ENCODE measurements at regions not wholly inside any gene's neighbourhood (a gene's known extent, or its start where the extent isn't known, plus 50 kb on each side); places are given as distances from the start of the nearest gene placed in this dataset.

GRCh38 chr4:117014236-117014635, 71.1 kb downstream of the TRAM1L1 start:
- Histone ChIP-seq H3K4me3 (ENCODE audit: low read depth in 2 of 2, low read length in 1 of 2) (no peak overlapping the region), H4K20me1 (ENCODE audit: insufficient read depth) (no peaks in the 10 kb centered on the region), H3K9me3 (no peaks in the 10 kb centered on the region), H2AFZ (ENCODE audit: low read depth) (no peak overlapping the region), H3K9ac (no peak overlapping the region), H3K79me2 (ENCODE audit: insufficient read depth) (no peaks in the 10 kb centered on the region), H3K4me2 (no peak overlapping the region), H3K27me3 (ENCODE audit: insufficient read depth) (no peaks in the 10 kb centered on the region), H3K4me1 (ENCODE audit: control insufficient read depth in 1 of 2, insufficient read depth in 2 of 2, low read depth in 1 of 2, low read length in 1 of 2) (no peaks in the 10 kb centered on the region), H3K9me2 (no peaks in the 10 kb centered on the region), H3F3A (replicated peaks; ENCODE audit: insufficient read depth) (no peaks in the 10 kb centered on the region), H3K36me3 (replicated peaks in 1 of 2; ENCODE audit: control insufficient read depth in 1 of 2, insufficient read depth in 2 of 2, low read length in 1 of 2) (no peaks in the 10 kb centered on the region), H3K27ac (ENCODE audit: low read depth in 2 of 2, low read length in 1 of 2) (no peak overlapping the region)
- DNase-seq = no peak
- WGBS (ENCODE audit: low lambda C conversion rate) = 62% methylated on average over 3 of the region's 3 CpGs
- POLR2A ChIA-PET = no interaction called here
- CTCF ChIA-PET = no interaction called here
- TF ChIP-seq, protein P1, sequence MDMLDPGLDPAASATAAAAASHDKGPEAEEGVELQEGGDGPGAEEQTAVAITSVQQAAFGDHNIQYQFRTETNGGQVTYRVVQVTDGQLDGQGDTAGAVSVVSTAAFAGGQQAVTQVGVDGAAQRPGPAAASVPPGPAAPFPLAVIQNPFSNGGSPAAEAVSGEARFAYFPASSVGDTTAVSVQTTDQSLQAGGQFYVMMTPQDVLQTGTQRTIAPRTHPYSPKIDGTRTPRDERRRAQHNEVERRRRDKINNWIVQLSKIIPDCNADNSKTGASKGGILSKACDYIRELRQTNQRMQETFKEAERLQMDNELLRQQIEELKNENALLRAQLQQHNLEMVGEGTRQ (IDR thresholded peaks at IDR 0.05; ENCODE audit: borderline replicate concordance, low read depth, low read length) = no peak

GRCh38 chr4:117010671-117011070, 74.7 kb downstream of the TRAM1L1 start:
- DNase-seq = no peak
- H3K79me2 ChIP-seq (ENCODE audit: insufficient read depth) = no peaks in the 10 kb centered on the region
- no peak overlapping the region for H3K4me2 ChIP-seq
- no peaks in the 10 kb centered on the region for H3K36me3 ChIP-seq (replicated peaks in 1 of 2; ENCODE audit: control insufficient read depth in 1 of 2, insufficient read depth in 2 of 2, low read length in 1 of 2)
- no peak overlapping the region for H3K4me3 ChIP-seq (ENCODE audit: low read depth in 2 of 2, low read length in 1 of 2)
- no peaks in the 10 kb centered on the region for H3F3A ChIP-seq (replicated peaks; ENCODE audit: insufficient read depth)
- H3K4me1 ChIP-seq (ENCODE audit: control insufficient read depth in 1 of 2, insufficient read depth in 2 of 2, low read depth in 1 of 2, low read length in 1 of 2) = no peaks in the 10 kb centered on the region
- H2AFZ ChIP-seq (ENCODE audit: low read depth) = no peak overlapping the region
- H3K27ac ChIP-seq (ENCODE audit: low read depth in 2 of 2, low read length in 1 of 2) = no peak overlapping the region
- H3K27me3 ChIP-seq (ENCODE audit: insufficient read depth) = no peaks in the 10 kb centered on the region
- no peak for TF ChIP-seq NFIC (IDR thresholded peaks at IDR 0.05; ENCODE audit: borderline replicate concordance)
- TF ChIP-seq SMC3 (IDR thresholded peaks at IDR 0.05; ENCODE audit: low read depth, low read length) = no peak
- TF ChIP-seq NRF1 (IDR thresholded peaks at IDR 0.05; ENCODE audit: low read depth, low read length) = no peak
- TF ChIP-seq RFX5 (IDR thresholded peaks at IDR 0.05; ENCODE audit: low read length) = no peak
- WGBS (ENCODE audit: low lambda C conversion rate) = 86% methylated on average over 1 of the region's 1 CpG
- H4K20me1 ChIP-seq (ENCODE audit: insufficient read depth) = no peaks in the 10 kb centered on the region
- no peaks in the 10 kb centered on the region for H3K9me2 ChIP-seq
- no peaks in the 10 kb centered on the region for H3K9me3 ChIP-seq
- ChIA-PET POLR2A (no interaction called here), CTCF (no interaction called here)
- no peak overlapping the region for H3K9ac ChIP-seq

GRCh38 chr4:117001077-117001476, 84.3 kb downstream of the TRAM1L1 start:
- H3F3A ChIP-seq (replicated peaks; ENCODE audit: insufficient read depth) = no peaks in the 10 kb centered on the region
- DNase-seq = no peak
- no peak overlapping the region for H3K4me2 ChIP-seq
- CTCF ChIA-PET = no interaction called here
- no peaks in the 10 kb centered on the region for H3K27me3 ChIP-seq (ENCODE audit: insufficient read depth)
- H3K9me3 ChIP-seq = no peaks in the 10 kb centered on the region
- H3K36me3 ChIP-seq (replicated peaks in 1 of 2; ENCODE audit: control insufficient read depth in 1 of 2, insufficient read depth in 2 of 2, low read length in 1 of 2) = no peaks in the 10 kb centered on the region
- H3K79me2 ChIP-seq (ENCODE audit: insufficient read depth) = no peaks in the 10 kb centered on the region
- H3K27ac ChIP-seq (ENCODE audit: low read depth in 2 of 2, low read length in 1 of 2) = no peak overlapping the region
- no peaks in the 10 kb centered on the region for H3K4me1 ChIP-seq (ENCODE audit: control insufficient read depth in 1 of 2, insufficient read depth in 2 of 2, low read depth in 1 of 2, low read length in 1 of 2)
- no peak overlapping the region for H2AFZ ChIP-seq (ENCODE audit: low read depth)
- POLR2A ChIA-PET = no interaction called here
- TF ChIP-seq YY1 (IDR thresholded peaks at IDR 0.05; ENCODE audit: low read depth) = no peak
- TF ChIP-seq RXRA (IDR thresholded peaks at IDR 0.05; ENCODE audit: borderline replicate concordance, low read depth) = no peak
- no peak for TF ChIP-seq TCF12 (IDR thresholded peaks at IDR 0.05)
- TF ChIP-seq MEF2A (IDR thresholded peaks at IDR 0.05; ENCODE audit: borderline replicate concordance, low read depth) = no peak
- TF ChIP-seq RCOR1 (IDR thresholded peaks at IDR 0.05; ENCODE audit: low read length) = no peak
- TF ChIP-seq GATA2 (CRISPR knock-in tag; IDR thresholded peaks at IDR 0.05) = no peak
- no peak for TF ChIP-seq GABPA (IDR thresholded peaks at IDR 0.05; ENCODE audit: low read depth)
- TF ChIP-seq, protein P1 (IDR thresholded peaks at IDR 0.05; ENCODE audit: borderline replicate concordance, low read depth, low read length) = no peak
- TF ChIP-seq, protein P2, sequence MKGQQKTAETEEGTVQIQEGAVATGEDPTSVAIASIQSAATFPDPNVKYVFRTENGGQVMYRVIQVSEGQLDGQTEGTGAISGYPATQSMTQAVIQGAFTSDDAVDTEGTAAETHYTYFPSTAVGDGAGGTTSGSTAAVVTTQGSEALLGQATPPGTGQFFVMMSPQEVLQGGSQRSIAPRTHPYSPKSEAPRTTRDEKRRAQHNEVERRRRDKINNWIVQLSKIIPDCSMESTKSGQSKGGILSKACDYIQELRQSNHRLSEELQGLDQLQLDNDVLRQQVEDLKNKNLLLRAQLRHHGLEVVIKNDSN (IDR thresholded peaks at IDR 0.05; ENCODE audit: borderline replicate concordance, low read depth) = no peak
- TF ChIP-seq FOXJ3 (CRISPR knock-in tag; IDR thresholded peaks at IDR 0.05) = no peak
- no peak overlapping the region for H3K9ac ChIP-seq
- WGBS (ENCODE audit: low lambda C conversion rate) = 74% methylated on average over 8 of the region's 8 CpGs
- H4K20me1 ChIP-seq (ENCODE audit: insufficient read depth) = no peaks in the 10 kb centered on the region
- H3K9me2 ChIP-seq = no peaks in the 10 kb centered on the region
- no peak overlapping the region for H3K4me3 ChIP-seq (ENCODE audit: low read depth in 2 of 2, low read length in 1 of 2)
